ENCODE measurements at regions not wholly inside any gene's neighbourhood (a gene's known extent, or its start where the extent isn't known, plus 50 kb on each side); places are given as distances from the start of the nearest gene placed in this dataset.

DNA sequence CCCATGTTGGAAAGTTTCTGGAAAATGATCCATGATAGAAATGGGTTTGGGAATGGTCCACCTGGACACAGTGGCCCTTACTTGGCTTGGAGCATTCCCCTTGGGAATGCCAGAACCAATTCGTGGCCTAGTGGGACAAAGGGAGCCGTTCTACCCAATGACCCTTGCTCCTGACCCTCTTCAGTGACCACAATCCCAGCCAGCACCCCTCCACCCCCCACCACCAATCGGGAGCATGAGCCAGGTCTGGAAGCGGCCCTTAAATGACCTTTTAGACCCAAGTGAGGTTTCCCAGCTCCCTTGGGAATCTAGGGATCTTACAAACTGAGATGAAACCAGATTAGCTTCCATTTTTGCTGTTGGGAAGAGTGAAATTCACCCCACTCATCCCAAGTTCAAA, 51.3 kb upstream of the CDON start:
- Histone ChIP-seq H3K4me3 (ENCODE audit: insufficient read depth, low read depth, low read length) (no peak overlapping the region), H3K27ac (ENCODE audit: insufficient read depth, low read depth, low read length, poor library complexity, severe bottlenecking) (no peak overlapping the region), H3K4me1 (ENCODE audit: control insufficient read depth, insufficient read depth, low read length) (peaks cover 46% of the 10 kb centered on the region), H3K36me3 (ENCODE audit: control insufficient read depth, insufficient read depth, low read length) (no peaks in the 10 kb centered on the region), H3K9me3 (ENCODE audit: control insufficient read depth, low read length) (no peaks in the 10 kb centered on the region), H3K27me3 (ENCODE audit: control insufficient read depth, insufficient read depth, low read length, poor library complexity, severe bottlenecking) (no peaks in the 10 kb centered on the region)
- WGBS, 2 experiments: 90 to 92% methylated on average over 4 of the region's 4 CpGs

DNA sequence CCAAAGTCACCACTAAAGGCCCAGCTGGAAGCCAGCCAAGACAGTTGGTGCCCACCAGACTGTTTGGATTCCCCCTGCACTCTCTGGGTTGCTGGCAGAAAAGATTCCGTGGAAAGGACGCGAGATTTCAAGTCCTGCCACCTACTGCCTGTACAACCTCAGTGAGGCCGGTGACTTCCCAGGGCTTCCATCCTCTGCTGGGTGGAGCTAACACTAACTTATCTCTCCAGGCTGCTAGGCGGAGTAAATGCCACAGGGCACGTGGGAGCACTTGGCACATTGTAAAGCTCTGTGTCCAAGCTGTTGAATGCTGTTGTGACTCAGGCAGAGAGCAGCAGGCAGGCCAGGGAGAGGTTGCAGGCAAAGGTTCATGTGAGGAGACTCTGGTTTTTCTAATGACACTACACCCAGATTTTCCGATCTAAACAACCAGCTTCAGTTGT, 50.9 kb upstream of the CDON start:
- 76 to 77% methylated on average over 7 of the region's 7 CpGs for WGBS, 2 experiments
- no peak overlapping the region for H3K4me3 ChIP-seq (ENCODE audit: insufficient read depth, low read depth, low read length)
- no peaks in the 10 kb centered on the region for H3K9me3 ChIP-seq (ENCODE audit: control insufficient read depth, low read length)
- H3K27me3 ChIP-seq (ENCODE audit: control insufficient read depth, insufficient read depth, low read length, poor library complexity, severe bottlenecking): no peaks in the 10 kb centered on the region
- H3K27ac ChIP-seq (ENCODE audit: insufficient read depth, low read depth, low read length, poor library complexity, severe bottlenecking): no peak overlapping the region
- no peaks in the 10 kb centered on the region for H3K36me3 ChIP-seq (ENCODE audit: control insufficient read depth, insufficient read depth, low read length)
- H3K4me1 ChIP-seq (ENCODE audit: control insufficient read depth, insufficient read depth, low read length): peaks cover 46% of the 10 kb centered on the region

DNA sequence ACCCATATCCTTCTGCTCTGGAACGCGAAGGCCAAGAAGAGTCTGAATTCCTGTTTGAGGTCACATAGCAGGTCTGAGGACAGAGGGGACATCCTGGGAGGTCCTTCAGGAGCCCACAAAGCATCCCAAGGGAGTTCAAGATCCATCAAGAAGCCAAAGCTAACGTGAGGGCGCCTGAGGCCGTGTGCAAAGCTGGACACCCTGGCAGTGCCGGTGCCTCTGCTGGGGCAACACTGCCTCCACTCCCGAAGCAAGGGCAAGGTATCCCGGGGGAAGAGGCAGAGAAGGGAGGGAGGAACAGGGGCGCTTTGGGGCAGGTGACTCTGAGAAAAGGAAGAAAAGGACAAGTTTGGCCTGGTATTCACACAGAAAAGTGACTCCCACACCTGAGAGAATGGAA, 50.3 kb upstream of the CDON start:
- no peaks in the 10 kb centered on the region for H3K36me3 ChIP-seq (ENCODE audit: control insufficient read depth, insufficient read depth, low read length)
- no peak overlapping the region for H3K4me3 ChIP-seq (ENCODE audit: insufficient read depth, low read depth, low read length)
- WGBS, 2 experiments: 79 to 80% methylated on average over 9 of the region's 9 CpGs
- no peaks in the 10 kb centered on the region for H3K9me3 ChIP-seq (ENCODE audit: control insufficient read depth, low read length)
- no peak overlapping the region for H3K27ac ChIP-seq (ENCODE audit: insufficient read depth, low read depth, low read length, poor library complexity, severe bottlenecking)
- H3K4me1 ChIP-seq (ENCODE audit: control insufficient read depth, insufficient read depth, low read length): peaks cover 46% of the 10 kb centered on the region
- no peaks in the 10 kb centered on the region for H3K27me3 ChIP-seq (ENCODE audit: control insufficient read depth, insufficient read depth, low read length, poor library complexity, severe bottlenecking)

DNA sequence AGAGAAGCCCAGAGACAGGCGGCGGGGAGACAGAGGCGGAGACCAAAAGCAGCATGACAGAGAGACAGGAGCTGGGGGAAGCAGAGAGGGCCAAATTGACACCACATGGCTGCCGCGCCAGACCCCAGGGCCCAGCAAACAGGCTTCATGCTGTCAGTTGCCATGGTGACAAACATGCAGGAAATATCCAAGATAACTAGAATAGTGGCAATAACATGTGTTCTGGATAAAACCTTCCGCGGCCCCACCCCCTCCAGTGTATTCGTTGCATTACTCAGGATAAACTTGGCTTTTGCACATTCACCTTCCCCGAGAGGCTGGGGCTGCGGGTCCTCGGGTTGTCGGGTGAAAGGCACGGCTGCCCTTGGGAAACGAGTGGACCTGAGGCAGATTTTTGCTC, 49.9 kb upstream of the CDON start:
- WGBS, 2 experiments: 83 to 86% methylated on average over 14 of the region's 14 CpGs
- Histone ChIP-seq H3K27me3 (ENCODE audit: control insufficient read depth, insufficient read depth, low read length, poor library complexity, severe bottlenecking) (no peaks in the 10 kb centered on the region), H3K9me3 (ENCODE audit: control insufficient read depth, low read length) (no peaks in the 10 kb centered on the region), H3K36me3 (ENCODE audit: control insufficient read depth, insufficient read depth, low read length) (no peaks in the 10 kb centered on the region), H3K4me1 (ENCODE audit: control insufficient read depth, insufficient read depth, low read length) (peaks cover 46% of the 10 kb centered on the region), H3K4me3 (ENCODE audit: insufficient read depth, low read depth, low read length) (no peak overlapping the region), H3K27ac (ENCODE audit: insufficient read depth, low read depth, low read length, poor library complexity, severe bottlenecking) (no peak overlapping the region)

All from ectodermal cell (in vitro differentiated cells).